Putamen (tissue), 1 donor: ENCODE measurements at regions not wholly inside any gene's neighbourhood (a gene's known extent, or its start where the extent isn't known, plus 50 kb on each side); places are given as distances from the start of the nearest gene placed in this dataset.

Source experiments
- DNase-seq: peaks from one replicate; pipeline ENCODE4 v3.0.0-alpha.2; 2016; ENCODE audit warnings: low spot score

- no peak for DNase-seq
Measured at GRCh38 chr18:72360634-72361033, 183.5 kb downstream of the CBLN2 start.

- no peak for DNase-seq
Measured at GRCh38 chr18:72342933-72343332, 201.2 kb downstream of the CBLN2 start.

- no peak for DNase-seq
Measured at GRCh38 chr18:72339976-72340375, 204.2 kb downstream of the CBLN2 start.

GRCh38 chr18:72336786-72337185 is 207.4 kb downstream of the CBLN2 start:
- no peak for DNase-seq

- DNase-seq = no peak
Measured at GRCh38 chr18:72329533-72329932, 214.6 kb downstream of the CBLN2 start.

GRCh38 chr18:72325307-72325706 is 218.8 kb downstream of the CBLN2 start:
- no peak for DNase-seq

GRCh38 chr18:72324677-72325076 is 219.5 kb downstream of the CBLN2 start:
- no peak for DNase-seq

- DNase-seq = no peak
Measured at GRCh38 chr18:72316497-72316896, 227.6 kb downstream of the CBLN2 start.

GRCh38 chr18:72283148-72283925 is 260.8 kb downstream of the CBLN2 start:
- no peak for DNase-seq

- DNase-seq = no peak
Measured at GRCh38 chr18:72273025-72273424, 271.1 kb downstream of the CBLN2 start.

- no peak for DNase-seq
Measured at GRCh38 chr18:72261590-72261989, 282.6 kb downstream of the CBLN2 start.

GRCh38 chr18:72246076-72246475 is 298.1 kb downstream of the CBLN2 start:
- no peak for DNase-seq

- no peak for DNase-seq
Measured at GRCh38 chr18:72235422-72235821, 308.7 kb downstream of the CBLN2 start.

- no peak for DNase-seq
Measured at GRCh38 chr18:72233106-72233505, 311.0 kb downstream of the CBLN2 start.

GRCh38 chr18:72232644-72233043 is 311.5 kb downstream of the CBLN2 start:
- DNase-seq = no peak

- no peak for DNase-seq
Measured at GRCh38 chr18:72225958-72226357, 318.2 kb downstream of the CBLN2 start.

GRCh38 chr18:72223733-72224132 is 320.4 kb downstream of the CBLN2 start:
- no peak for DNase-seq

GRCh38 chr18:72208920-72209676 is 335.0 kb downstream of the CBLN2 start:
- DNase-seq = no peak

- no peak for DNase-seq
Measured at GRCh38 chr18:72207280-72207679, 336.9 kb downstream of the CBLN2 start.

GRCh38 chr18:72206814-72207213 is 337.3 kb downstream of the CBLN2 start:
- no peak for DNase-seq

- DNase-seq = no peak
Measured at GRCh38 chr18:72201032-72201431, 343.1 kb downstream of the CBLN2 start.

GRCh38 chr18:72197591-72197990 is 346.6 kb downstream of the CBLN2 start:
- DNase-seq = no peak

GRCh38 chr18:72194072-72194471 is 350.1 kb downstream of the CBLN2 start:
- DNase-seq = no peak

GRCh38 chr18:72187956-72188355 is 356.2 kb downstream of the CBLN2 start:
- DNase-seq = no peak
